CD4-positive, alpha-beta T cell (primary cell): ENCODE measurements at regions not wholly inside any gene's neighbourhood (a gene's known extent, or its start where the extent isn't known, plus 50 kb on each side); places are given as distances from the start of the nearest gene placed in this dataset.

ENCODE experiments used
- ATAC-seq: fragments of 200-7000 bp; cut with Tn5 transposase; one replicate; pipeline ENCODE4 v1.10.0; 2022; ENCODE audit warnings: mild to moderate bottlenecking; ENCODE audit not compliant: poor library complexity
- CTCF ChIA-PET: fragments of 350-600 bp; sonication (Branson Sonifier 250); formaldehyde crosslinking; loops from one replicate; lab custom pipeline; 2021; ENCODE audit warnings: antibody characterized with exemption, inconsistent platforms; lab: Charles Lee
- POLR2A ChIA-PET: fragments of 350-600 bp; sonication (Branson Sonifier 250); formaldehyde crosslinking; loops from one replicate; lab custom pipeline; 2021; ENCODE audit warnings: antibody characterized with exemption, inconsistent platforms; lab: Charles Lee
- DNase-seq, 14 experiments: peaks; one replicate each; pipeline ENCODE4 v3.0.0-alpha.2; 2013 to 2020; ENCODE audit warnings: mixed read lengths in 2 of 14
- H3K27ac ChIP-seq, 2 donors: one replicate each; pipeline versions ENCODE4 v1.5.1 to v1.7.0; 2013; ENCODE audit warnings: low read length in 2 of 2, low read depth in 1 of 2, mild to moderate bottlenecking in 1 of 2
- H3K27me3 ChIP-seq, 2 experiments: 1 replicate in 1 of 2; 2 replicates in 1 of 2; pipeline versions ENCODE4 v1.6.1 to v1.7.0; 2013; ENCODE audit warnings: low read length in 2 of 2, control low read depth in 1 of 2, mild to moderate bottlenecking in 1 of 2, moderate library complexity in 1 of 2; ENCODE audit not compliant: insufficient read depth in 2 of 2, control insufficient read depth in 1 of 2
- H3K36me3 ChIP-seq: one replicate; pipeline ENCODE4 v1.6.1; 2013; ENCODE audit warnings: low read length, control low read depth; ENCODE audit not compliant: insufficient read depth
- H3K4me1 ChIP-seq: one replicate; pipeline ENCODE4 v1.6.1; 2013; ENCODE audit warnings: low read length, control low read depth; ENCODE audit not compliant: insufficient read depth
- H3K4me3 ChIP-seq: one replicate; pipeline ENCODE4 v1.5.1; 2013; ENCODE audit warnings: mild to moderate bottlenecking, low read length, moderate library complexity
- H3K9me3 ChIP-seq, 2 experiments: 1 replicate in 1 of 2; 2 replicates in 1 of 2; pipeline versions ENCODE4 v1.6.1 to v1.7.0; 2013; ENCODE audit warnings: low read length in 2 of 2, mild to moderate bottlenecking in 2 of 2, control low read depth in 1 of 2, moderate library complexity in 1 of 2; ENCODE audit not compliant: control insufficient read depth in 1 of 2, insufficient read depth in 1 of 2
- H3K27ac Mint-ChIP-seq: one replicate; pipeline ENCODE4 v1.8.0; 2020; ENCODE audit warnings: mixed read lengths
- H3K27me3 Mint-ChIP-seq: one replicate; pipeline ENCODE4 v1.8.0; 2021; ENCODE audit warnings: mixed read lengths
- H3K36me3 Mint-ChIP-seq: one replicate; pipeline ENCODE4 v1.8.0; 2021; ENCODE audit warnings: low read depth, mixed read lengths
- H3K4me1 Mint-ChIP-seq: one replicate; pipeline ENCODE4 v1.8.0; 2021; ENCODE audit warnings: low read depth, mixed read lengths
- H3K4me3 Mint-ChIP-seq: one replicate; pipeline ENCODE4 v1.8.0; 2020; ENCODE audit warnings: mild to moderate bottlenecking, mixed read lengths
- H3K9me3 Mint-ChIP-seq: one replicate; pipeline ENCODE4 v1.8.0; 2020; ENCODE audit warnings: mixed read lengths
- intact Hi-C, 2 experiments: fragments of 100-400 bp; cut with DNase I in 1 of 2; cut with micrococcal nuclease in 1 of 2; formaldehyde crosslinking; loops; one replicate each; pipeline versions ENCODE4 v1.15.1 to v1.9.0; 2023 to 2025; cut with DNase I, micrococcal nuclease
- TF ChIP-seq, protein P1 (sequence below): fragments of 200-600 bp; IDR thresholded peaks from one replicate; pipeline ENCODE4 v1.8.0; 2022; ENCODE audit warnings: antibody characterized with exemption, mild to moderate bottlenecking

- no peaks in the 10 kb centered on the region for H3K27me3 ChIP-seq
- H3K9me3 ChIP-seq: no peaks in the 10 kb centered on the region
- no peaks in the 10 kb centered on the region for H3K36me3 ChIP-seq
- intact Hi-C loops: no loop called here
- Mint-ChIP-seq H3K27me3 (no peaks in the 10 kb centered on the region), H3K4me1 (no peaks in the 10 kb centered on the region), H3K4me3 (no peak overlapping the region), H3K36me3 (no peaks in the 10 kb centered on the region), H3K9me3 (no peaks in the 10 kb centered on the region), H3K27ac (no peak overlapping the region)
- no peaks in the 10 kb centered on the region for H3K4me1 ChIP-seq
- TF ChIP-seq, protein P1, sequence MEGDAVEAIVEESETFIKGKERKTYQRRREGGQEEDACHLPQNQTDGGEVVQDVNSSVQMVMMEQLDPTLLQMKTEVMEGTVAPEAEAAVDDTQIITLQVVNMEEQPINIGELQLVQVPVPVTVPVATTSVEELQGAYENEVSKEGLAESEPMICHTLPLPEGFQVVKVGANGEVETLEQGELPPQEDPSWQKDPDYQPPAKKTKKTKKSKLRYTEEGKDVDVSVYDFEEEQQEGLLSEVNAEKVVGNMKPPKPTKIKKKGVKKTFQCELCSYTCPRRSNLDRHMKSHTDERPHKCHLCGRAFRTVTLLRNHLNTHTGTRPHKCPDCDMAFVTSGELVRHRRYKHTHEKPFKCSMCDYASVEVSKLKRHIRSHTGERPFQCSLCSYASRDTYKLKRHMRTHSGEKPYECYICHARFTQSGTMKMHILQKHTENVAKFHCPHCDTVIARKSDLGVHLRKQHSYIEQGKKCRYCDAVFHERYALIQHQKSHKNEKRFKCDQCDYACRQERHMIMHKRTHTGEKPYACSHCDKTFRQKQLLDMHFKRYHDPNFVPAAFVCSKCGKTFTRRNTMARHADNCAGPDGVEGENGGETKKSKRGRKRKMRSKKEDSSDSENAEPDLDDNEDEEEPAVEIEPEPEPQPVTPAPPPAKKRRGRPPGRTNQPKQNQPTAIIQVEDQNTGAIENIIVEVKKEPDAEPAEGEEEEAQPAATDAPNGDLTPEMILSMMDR: no peak
- H3K27ac ChIP-seq: no peak overlapping the region
- DNase-seq (no peak), ATAC-seq (no peak)
- H3K4me3 ChIP-seq: no peak overlapping the region
- ChIA-PET CTCF (no interaction called here), POLR2A (no interaction called here)
Observed at GRCh38 chr13:84810781-84811180, 928.5 kb upstream of the SLITRK1 start.

GRCh38 chr13:84802073-84802472 lies 919.8 kb upstream of the SLITRK1 start:
- TF ChIP-seq, protein P1: no peak
- peaks cover 0 to 5% of the 10 kb centered on the region in 2 experiments for H3K9me3 ChIP-seq
- no peaks in the 10 kb centered on the region for H3K4me1 Mint-ChIP-seq
- no peaks in the 10 kb centered on the region for H3K9me3 Mint-ChIP-seq
- H3K27ac Mint-ChIP-seq: no peak overlapping the region
- no peaks in the 10 kb centered on the region for H3K36me3 ChIP-seq
- no peaks in the 10 kb centered on the region for H3K27me3 ChIP-seq
- ChIA-PET POLR2A (no interaction called here), CTCF (no interaction called here)
- DNase-seq (no peak), ATAC-seq (no peak)
- H3K4me3 Mint-ChIP-seq: no peak overlapping the region
- no peaks in the 10 kb centered on the region for H3K27me3 Mint-ChIP-seq
- intact Hi-C loops: no loop called here
- no peaks in the 10 kb centered on the region for H3K4me1 ChIP-seq
- H3K27ac ChIP-seq: no peak overlapping the region
- no peak overlapping the region for H3K4me3 ChIP-seq
- H3K36me3 Mint-ChIP-seq: no peaks in the 10 kb centered on the region

GRCh38 chr13:84784443-84785153 lies 902.3 kb upstream of the SLITRK1 start:
- Histone ChIP-seq H3K9me3 (peaks cover 0 to 8% of the 10 kb centered on the region in 2 experiments), H3K4me1 (no peaks in the 10 kb centered on the region), H3K36me3 (no peaks in the 10 kb centered on the region), H3K27me3 (no peaks in the 10 kb centered on the region), H3K27ac (no peak overlapping the region), H3K4me3 (no peak overlapping the region)
- Mint-ChIP-seq H3K9me3 (no peaks in the 10 kb centered on the region), H3K27ac (no peak overlapping the region), H3K36me3 (no peaks in the 10 kb centered on the region), H3K4me1 (no peaks in the 10 kb centered on the region), H3K4me3 (no peak overlapping the region), H3K27me3 (no peaks in the 10 kb centered on the region)
- ChIA-PET CTCF (no interaction called here), POLR2A (no interaction called here)
- intact Hi-C loops: no loop called here
- no peak for ATAC-seq
- no peak for DNase-seq
- TF ChIP-seq, protein P1: no peak
